HepG2 (cell line): ENCODE measurements at regions not wholly inside any gene's neighbourhood (a gene's known extent, or its start where the extent isn't known, plus 50 kb on each side); places are given as distances from the start of the nearest gene placed in this dataset.

Source experiments
- ATAC-seq: fragments of 200-7000 bp; cut with Tn5 transposase; 3 replicates; pipeline ENCODE4 v1.9.1; 2020; ENCODE audit warnings: mild to moderate bottlenecking, moderate library complexity
- BruUV-seq: library from RNA; stranded (reverse); fragments of 400-500 nt; replicated peaks from 2 replicates; lab custom pipeline; 2021; lab: Mats Ljungman, UMichigan
- CTCF ChIA-PET: fragments of 300-600 bp; formaldehyde crosslinking; extraction: SDS; loops from one replicate; lab custom pipeline; 2021; ENCODE audit warnings: low total read pairs, inconsistent platforms, low intra/inter-chr PET ratio; lab: Yijun Ruan, JAX
- POLR2A ChIA-PET: fragments of 350-600 bp; sonication (Branson Sonifier 250); formaldehyde crosslinking; loops from one replicate; lab custom pipeline; 2020; ENCODE audit warnings: antibody characterized with exemption, inconsistent platforms; lab: Yijun Ruan, JAX
- DNase-seq: peaks from one replicate; pipeline ENCODE4 v3.0.0-alpha.2; 2015; ENCODE audit warnings: low spot score
- FAIRE-seq: peaks from 3 replicates; lab custom pipeline; 2011; peaks lifted over from hg19 to GRCh38; lab: Jason Lieb, UNC
- H2AFZ ChIP-seq: one replicate; pipeline ENCODE4 v1.6.1; 2011; ENCODE audit warnings: low read length, inconsistent platforms
- H3K27ac ChIP-seq: fragments of 300-600 bp; 3 replicates; pipeline ENCODE4 v1.8.0; 2011; ENCODE audit warnings: mixed run types, mild to moderate bottlenecking, mixed read lengths, low read length, inconsistent platforms; ENCODE audit not compliant: insufficient read depth; ENCODE audit errors: extremely low read length
- H3K27me3 ChIP-seq, 2 experiments: fragments of 200-600 bp in 1 of 2; 2 replicates in 1 of 2; 3 replicates in 1 of 2; pipeline versions ENCODE4 v1.6.0 to v1.8.0; 2011; ENCODE audit warnings: low read length in 2 of 2, mild to moderate bottlenecking in 2 of 2, moderate library complexity in 2 of 2, inconsistent platforms in 1 of 2; ENCODE audit not compliant: insufficient read depth in 2 of 2, control insufficient read depth in 1 of 2
- H3K36me3 ChIP-seq, 2 experiments: fragments of 200-600 bp in 1 of 2; replicated peaks in 1 of 2; 2 replicates in 1 of 2; 3 replicates in 1 of 2; pipeline versions ENCODE4 v1.5.1 to v1.8.0; 2011; ENCODE audit warnings: low read length in 2 of 2, inconsistent platforms in 1 of 2; ENCODE audit not compliant: insufficient read depth in 2 of 2, control insufficient read depth in 1 of 2
- H3K4me1 ChIP-seq: 2 replicates; pipeline ENCODE4 v1.5.1; 2012; ENCODE audit warnings: low read length, inconsistent platforms; ENCODE audit not compliant: insufficient read depth
- H3K4me2 ChIP-seq: 2 replicates; pipeline ENCODE4 v1.6.0; 2011; ENCODE audit warnings: low read depth, low read length, inconsistent platforms
- H3K4me3 ChIP-seq, 3 experiments: fragments of 200-600 bp in 1 of 3; sonication (generic), shearing (Covaris generic) in 1 of 3; replicated peaks in 1 of 3; 2 replicates each; pipeline ENCODE4 v1.5.1; 2011 to 2016; ENCODE audit warnings: low read length in 3 of 3, inconsistent platforms in 2 of 3, low read depth in 2 of 3, mild to moderate bottlenecking in 2 of 3, control low read depth in 1 of 3, mixed read lengths in 1 of 3; ENCODE audit not compliant: insufficient read depth in 1 of 3
- H3K79me2 ChIP-seq: one replicate; pipeline ENCODE4 v1.6.1; 2011; ENCODE audit warnings: low read length, inconsistent platforms; ENCODE audit not compliant: insufficient read depth
- H3K9ac ChIP-seq: 2 replicates; pipeline ENCODE4 v1.6.0; 2011; ENCODE audit warnings: mild to moderate bottlenecking, low read depth, low read length, inconsistent platforms; ENCODE audit not compliant: insufficient read depth
- H3K9me3 ChIP-seq: 2 replicates; pipeline ENCODE4 v1.5.1; 2012; ENCODE audit warnings: mild to moderate bottlenecking, low read length
- H4K20me1 ChIP-seq: 2 replicates; pipeline ENCODE4 v1.6.0; 2011; ENCODE audit warnings: inconsistent platforms, mild to moderate bottlenecking, low read length, moderate library complexity; ENCODE audit not compliant: insufficient read depth
- GATAD2A ChIP-seq: IDR thresholded peaks from 2 replicates; pipeline ENCODE4 v1.6.1; 2016
- REL ChIP-seq: sonication (generic); formaldehyde crosslinking; conservative IDR thresholded peaks from 2 replicates; pipeline ENCODE4 v1.8.0; 2022; ENCODE audit warnings: mild to moderate bottlenecking, missing genetic modification reagents, moderate library complexity
- TAF15 ChIP-seq: fragments of 200-400 bp; formaldehyde crosslinking; IDR thresholded peaks from one replicate; pipeline ENCODE4 v1.6.1; 2018; ENCODE audit warnings: mild to moderate bottlenecking, low read depth, low read length; ENCODE audit not compliant: poor library complexity, severe bottlenecking
- THYN1 ChIP-seq: sonication (generic); formaldehyde crosslinking; IDR thresholded peaks from 2 replicates; pipeline ENCODE4 v1.8.1; 2023; ENCODE audit warnings: low read depth, mild to moderate bottlenecking, moderate library complexity, missing genetic modification reagents, borderline replicate concordance
- TRIM24 ChIP-seq: sonication (generic); formaldehyde crosslinking; IDR thresholded peaks from 2 replicates; pipeline ENCODE4 v1.8.0; 2022; ENCODE audit warnings: mild to moderate bottlenecking, missing genetic modification reagents
- XRCC5 ChIP-seq: fragments of 200-400 bp; formaldehyde crosslinking; optimal IDR thresholded peaks from 2 replicates; pipeline ENCODE3; 2017; ENCODE audit warnings: mild to moderate bottlenecking, low read length
- ZFP90 ChIP-seq: sonication (generic); formaldehyde crosslinking; IDR thresholded peaks from 2 replicates; pipeline ENCODE4 v1.8.0; 2022; ENCODE audit warnings: missing genetic modification reagents, mild to moderate bottlenecking, inconsistent platforms, borderline replicate concordance
- ZNF790 ChIP-seq: sonication (generic); formaldehyde crosslinking; IDR thresholded peaks from 2 replicates; pipeline ENCODE4 v1.8.0; 2022; ENCODE audit warnings: missing genetic modification reagents, mild to moderate bottlenecking, borderline replicate concordance
- WGBS: methylation state at CpG from one replicate; pipeline ENCODE4 v1.1.6; 2017; ENCODE audit warnings: low lambda C conversion rate; 5-methylcytosine and 5-hydroxymethylcytosine counted together
- in situ Hi-C: cut with HindIII; loops from 2 replicates; pipeline ENCODE4 v1.10.0; 2017; ENCODE audit warnings: low pct_unique_long_range_greater_than_20kb; ENCODE audit not compliant: extremely low pct_ligation_motif_present
- intact Hi-C: fragments of 100-400 bp; cut with micrococcal nuclease; formaldehyde crosslinking; loops from one replicate; pipeline ENCODE4 v1.10.0; 2022; ENCODE audit not compliant: unreplicated experiment
- TF ChIP-seq, protein P1 (sequence below): IDR thresholded peaks from 2 replicates; pipeline ENCODE4 v1.6.1; 2016; ENCODE audit warnings: low read depth, borderline replicate concordance
- TF ChIP-seq, protein P2 (sequence below): sonication (generic); formaldehyde crosslinking; IDR thresholded peaks from 2 replicates; pipeline ENCODE4 v1.4.0; 2020; ENCODE audit warnings: missing genetic modification reagents
- TF ChIP-seq, protein P3 (sequence below): sonication (generic); formaldehyde crosslinking; IDR thresholded peaks from 2 replicates; pipeline ENCODE4 v1.4.0; 2020; ENCODE audit warnings: missing genetic modification reagents, mild to moderate bottlenecking, borderline replicate concordance
- TF ChIP-seq, protein P4 (sequence below): sonication (generic); formaldehyde crosslinking; IDR thresholded peaks from 2 replicates; pipeline ENCODE4 v1.5.0; 2020; ENCODE audit warnings: missing genetic modification reagents, mild to moderate bottlenecking, borderline replicate concordance
- TF ChIP-seq, protein P5 (sequence below): sonication (generic); formaldehyde crosslinking; IDR thresholded peaks from 2 replicates; pipeline ENCODE4 v1.4.0; 2020; ENCODE audit warnings: missing genetic modification reagents

DNA sequence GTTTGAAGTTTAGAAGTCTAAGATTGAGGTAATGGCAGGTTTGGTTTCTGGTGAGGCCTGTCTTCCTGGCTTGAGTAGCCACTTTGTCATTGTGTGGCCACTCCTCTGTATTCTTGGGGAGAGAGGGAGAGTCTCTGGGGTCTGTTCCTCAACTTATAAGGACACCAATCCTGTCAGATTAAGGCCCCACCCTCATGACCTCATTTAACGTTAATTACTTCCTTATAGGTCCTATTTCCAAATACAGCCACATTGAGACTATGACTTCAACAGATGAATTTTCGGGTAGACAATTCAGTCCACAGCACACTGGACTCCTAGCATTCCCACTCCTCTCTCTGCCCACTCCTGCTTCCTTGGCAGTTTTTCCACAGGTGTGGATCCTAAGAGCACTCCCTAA is 350.8 kb upstream of the CASK start:
- Histone ChIP-seq H3K27ac (no peak overlapping the region), H2AFZ (no peak overlapping the region), H3K27me3 (no peaks in the 10 kb centered on the region), H3K4me2 (no peak overlapping the region), H3K4me3 (no peak overlapping the region), H3K9ac (no peak overlapping the region), H3K4me1 (no peaks in the 10 kb centered on the region), H4K20me1 (no peaks in the 10 kb centered on the region), H3K79me2 (no peaks in the 10 kb centered on the region), H3K36me3 (no peaks in the 10 kb centered on the region), H3K9me3 (no peaks in the 10 kb centered on the region)
- ATAC-seq (no peak), DNase-seq (no peak), FAIRE-seq (no peak)
- BruUV-seq, result no TSS peak
- WGBS, result 31% methylated on average over 2 of the region's 2 CpGs
- ChIA-PET POLR2A (no interaction called here), CTCF (no interaction called here)
- in situ Hi-C loops, result no loop called here
- intact Hi-C loops, result no loop called here
- no peak for TF ChIP-seq TRIM24
- no peak for TF ChIP-seq GATAD2A (CRISPR knock-in tag)
- TF ChIP-seq, protein P1, sequence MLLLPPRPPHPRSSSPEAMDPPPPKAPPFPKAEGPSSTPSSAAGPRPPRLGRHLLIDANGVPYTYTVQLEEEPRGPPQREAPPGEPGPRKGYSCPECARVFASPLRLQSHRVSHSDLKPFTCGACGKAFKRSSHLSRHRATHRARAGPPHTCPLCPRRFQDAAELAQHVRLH (CRISPR knock-in tag), result no peak
- TF ChIP-seq REL (CRISPR knock-in tag), result no peak
- TF ChIP-seq, protein P2, sequence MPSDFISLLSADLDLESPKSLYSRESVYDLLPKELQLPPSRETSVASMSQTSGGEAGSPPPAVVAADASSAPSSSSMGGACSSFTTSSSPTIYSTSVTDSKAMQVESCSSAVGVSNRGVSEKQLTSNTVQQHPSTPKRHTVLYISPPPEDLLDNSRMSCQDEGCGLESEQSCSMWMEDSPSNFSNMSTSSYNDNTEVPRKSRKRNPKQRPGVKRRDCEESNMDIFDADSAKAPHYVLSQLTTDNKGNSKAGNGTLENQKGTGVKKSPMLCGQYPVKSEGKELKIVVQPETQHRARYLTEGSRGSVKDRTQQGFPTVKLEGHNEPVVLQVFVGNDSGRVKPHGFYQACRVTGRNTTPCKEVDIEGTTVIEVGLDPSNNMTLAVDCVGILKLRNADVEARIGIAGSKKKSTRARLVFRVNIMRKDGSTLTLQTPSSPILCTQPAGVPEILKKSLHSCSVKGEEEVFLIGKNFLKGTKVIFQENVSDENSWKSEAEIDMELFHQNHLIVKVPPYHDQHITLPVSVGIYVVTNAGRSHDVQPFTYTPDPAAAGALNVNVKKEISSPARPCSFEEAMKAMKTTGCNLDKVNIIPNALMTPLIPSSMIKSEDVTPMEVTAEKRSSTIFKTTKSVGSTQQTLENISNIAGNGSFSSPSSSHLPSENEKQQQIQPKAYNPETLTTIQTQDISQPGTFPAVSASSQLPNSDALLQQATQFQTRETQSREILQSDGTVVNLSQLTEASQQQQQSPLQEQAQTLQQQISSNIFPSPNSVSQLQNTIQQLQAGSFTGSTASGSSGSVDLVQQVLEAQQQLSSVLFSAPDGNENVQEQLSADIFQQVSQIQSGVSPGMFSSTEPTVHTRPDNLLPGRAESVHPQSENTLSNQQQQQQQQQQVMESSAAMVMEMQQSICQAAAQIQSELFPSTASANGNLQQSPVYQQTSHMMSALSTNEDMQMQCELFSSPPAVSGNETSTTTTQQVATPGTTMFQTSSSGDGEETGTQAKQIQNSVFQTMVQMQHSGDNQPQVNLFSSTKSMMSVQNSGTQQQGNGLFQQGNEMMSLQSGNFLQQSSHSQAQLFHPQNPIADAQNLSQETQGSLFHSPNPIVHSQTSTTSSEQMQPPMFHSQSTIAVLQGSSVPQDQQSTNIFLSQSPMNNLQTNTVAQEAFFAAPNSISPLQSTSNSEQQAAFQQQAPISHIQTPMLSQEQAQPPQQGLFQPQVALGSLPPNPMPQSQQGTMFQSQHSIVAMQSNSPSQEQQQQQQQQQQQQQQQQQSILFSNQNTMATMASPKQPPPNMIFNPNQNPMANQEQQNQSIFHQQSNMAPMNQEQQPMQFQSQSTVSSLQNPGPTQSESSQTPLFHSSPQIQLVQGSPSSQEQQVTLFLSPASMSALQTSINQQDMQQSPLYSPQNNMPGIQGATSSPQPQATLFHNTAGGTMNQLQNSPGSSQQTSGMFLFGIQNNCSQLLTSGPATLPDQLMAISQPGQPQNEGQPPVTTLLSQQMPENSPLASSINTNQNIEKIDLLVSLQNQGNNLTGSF (CRISPR knock-in tag), result no peak
- TF ChIP-seq, protein P3, sequence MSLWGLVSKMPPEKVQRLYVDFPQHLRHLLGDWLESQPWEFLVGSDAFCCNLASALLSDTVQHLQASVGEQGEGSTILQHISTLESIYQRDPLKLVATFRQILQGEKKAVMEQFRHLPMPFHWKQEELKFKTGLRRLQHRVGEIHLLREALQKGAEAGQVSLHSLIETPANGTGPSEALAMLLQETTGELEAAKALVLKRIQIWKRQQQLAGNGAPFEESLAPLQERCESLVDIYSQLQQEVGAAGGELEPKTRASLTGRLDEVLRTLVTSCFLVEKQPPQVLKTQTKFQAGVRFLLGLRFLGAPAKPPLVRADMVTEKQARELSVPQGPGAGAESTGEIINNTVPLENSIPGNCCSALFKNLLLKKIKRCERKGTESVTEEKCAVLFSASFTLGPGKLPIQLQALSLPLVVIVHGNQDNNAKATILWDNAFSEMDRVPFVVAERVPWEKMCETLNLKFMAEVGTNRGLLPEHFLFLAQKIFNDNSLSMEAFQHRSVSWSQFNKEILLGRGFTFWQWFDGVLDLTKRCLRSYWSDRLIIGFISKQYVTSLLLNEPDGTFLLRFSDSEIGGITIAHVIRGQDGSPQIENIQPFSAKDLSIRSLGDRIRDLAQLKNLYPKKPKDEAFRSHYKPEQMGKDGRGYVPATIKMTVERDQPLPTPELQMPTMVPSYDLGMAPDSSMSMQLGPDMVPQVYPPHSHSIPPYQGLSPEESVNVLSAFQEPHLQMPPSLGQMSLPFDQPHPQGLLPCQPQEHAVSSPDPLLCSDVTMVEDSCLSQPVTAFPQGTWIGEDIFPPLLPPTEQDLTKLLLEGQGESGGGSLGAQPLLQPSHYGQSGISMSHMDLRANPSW (CRISPR knock-in tag), result no peak
- TF ChIP-seq THYN1, result no peak
- no peak for TF ChIP-seq ZNF790 (CRISPR knock-in tag)
- no peak for TF ChIP-seq ZFP90
- TF ChIP-seq, protein P4, sequence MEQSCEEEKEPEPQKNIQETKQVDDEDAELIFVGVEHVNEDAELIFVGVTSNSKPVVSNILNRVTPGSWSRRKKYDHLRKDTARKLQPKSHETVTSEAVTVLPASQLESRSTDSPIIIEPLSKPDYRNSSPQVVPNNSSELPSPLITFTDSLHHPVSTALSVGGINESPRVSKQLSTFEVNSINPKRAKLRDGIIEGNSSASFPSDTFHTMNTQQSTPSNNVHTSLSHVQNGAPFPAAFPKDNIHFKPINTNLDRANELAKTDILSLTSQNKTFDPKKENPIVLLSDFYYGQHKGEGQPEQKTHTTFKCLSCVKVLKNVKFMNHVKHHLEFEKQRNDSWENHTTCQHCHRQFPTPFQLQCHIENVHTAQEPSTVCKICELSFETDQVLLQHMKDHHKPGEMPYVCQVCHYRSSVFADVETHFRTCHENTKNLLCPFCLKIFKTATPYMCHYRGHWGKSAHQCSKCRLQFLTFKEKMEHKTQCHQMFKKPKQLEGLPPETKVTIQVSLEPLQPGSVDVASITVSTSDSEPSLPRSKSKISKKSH, result no peak
- TF ChIP-seq XRCC5, result no peak
- TF ChIP-seq TAF15, result no peak
- TF ChIP-seq, protein P5, sequence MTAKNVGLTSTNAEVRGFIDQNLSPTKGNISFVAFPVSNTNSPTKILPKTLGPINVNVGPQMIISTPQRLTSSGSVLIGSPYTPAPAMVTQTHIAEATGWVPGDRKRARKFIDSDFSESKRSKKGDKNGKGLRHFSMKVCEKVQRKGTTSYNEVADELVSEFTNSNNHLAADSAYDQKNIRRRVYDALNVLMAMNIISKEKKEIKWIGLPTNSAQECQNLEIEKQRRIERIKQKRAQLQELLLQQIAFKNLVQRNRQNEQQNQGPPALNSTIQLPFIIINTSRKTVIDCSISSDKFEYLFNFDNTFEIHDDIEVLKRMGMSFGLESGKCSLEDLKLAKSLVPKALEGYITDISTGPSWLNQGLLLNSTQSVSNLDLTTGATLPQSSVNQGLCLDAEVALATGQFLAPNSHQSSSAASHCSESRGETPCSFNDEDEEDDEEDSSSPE, result no peak
